22Rv1 (cell line): ENCODE measurements at regions not wholly inside any gene's neighbourhood (a gene's known extent, or its start where the extent isn't known, plus 50 kb on each side); places are given as distances from the start of the nearest gene placed in this dataset.

Source experiments
- H3K27ac ChIP-seq: fragments of 450-650 bp; 2 replicates; pipeline ENCODE4 v1.5.1; 2017
- ZFX ChIP-seq: fragments of 450-650 bp; IDR thresholded peaks from 2 replicates; pipeline ENCODE4 v1.6.1; 2017; ENCODE audit warnings: antibody characterized with exemption, borderline replicate concordance
- TF ChIP-seq, protein P1 (sequence below): fragments of 450-650 bp; IDR thresholded peaks from 2 replicates; pipeline ENCODE4 v1.5.1; 2017; ENCODE audit warnings: mild to moderate bottlenecking

DNA sequence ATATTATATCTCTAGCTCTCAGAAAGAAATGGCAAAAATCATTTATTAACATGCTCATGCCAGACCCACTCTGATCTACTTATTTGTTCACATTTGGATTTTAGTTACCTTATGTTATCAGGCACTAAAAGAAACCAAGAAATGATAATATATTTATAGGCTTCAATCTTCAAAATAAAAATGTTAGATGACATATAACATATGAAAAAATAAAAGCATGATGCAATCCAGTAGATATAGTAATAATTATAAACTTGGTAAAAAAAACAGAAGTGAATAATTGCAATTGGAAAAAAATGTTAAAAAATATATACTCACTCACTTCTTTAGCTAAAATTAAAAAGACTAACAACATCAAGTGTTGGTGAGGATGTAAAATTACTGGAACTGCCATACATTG is 248.3 kb upstream of the VRK2 start:
- no peak overlapping the region for H3K27ac ChIP-seq
- TF ChIP-seq, protein P1, sequence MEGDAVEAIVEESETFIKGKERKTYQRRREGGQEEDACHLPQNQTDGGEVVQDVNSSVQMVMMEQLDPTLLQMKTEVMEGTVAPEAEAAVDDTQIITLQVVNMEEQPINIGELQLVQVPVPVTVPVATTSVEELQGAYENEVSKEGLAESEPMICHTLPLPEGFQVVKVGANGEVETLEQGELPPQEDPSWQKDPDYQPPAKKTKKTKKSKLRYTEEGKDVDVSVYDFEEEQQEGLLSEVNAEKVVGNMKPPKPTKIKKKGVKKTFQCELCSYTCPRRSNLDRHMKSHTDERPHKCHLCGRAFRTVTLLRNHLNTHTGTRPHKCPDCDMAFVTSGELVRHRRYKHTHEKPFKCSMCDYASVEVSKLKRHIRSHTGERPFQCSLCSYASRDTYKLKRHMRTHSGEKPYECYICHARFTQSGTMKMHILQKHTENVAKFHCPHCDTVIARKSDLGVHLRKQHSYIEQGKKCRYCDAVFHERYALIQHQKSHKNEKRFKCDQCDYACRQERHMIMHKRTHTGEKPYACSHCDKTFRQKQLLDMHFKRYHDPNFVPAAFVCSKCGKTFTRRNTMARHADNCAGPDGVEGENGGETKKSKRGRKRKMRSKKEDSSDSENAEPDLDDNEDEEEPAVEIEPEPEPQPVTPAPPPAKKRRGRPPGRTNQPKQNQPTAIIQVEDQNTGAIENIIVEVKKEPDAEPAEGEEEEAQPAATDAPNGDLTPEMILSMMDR = no peak
- TF ChIP-seq ZFX = no peak

DNA sequence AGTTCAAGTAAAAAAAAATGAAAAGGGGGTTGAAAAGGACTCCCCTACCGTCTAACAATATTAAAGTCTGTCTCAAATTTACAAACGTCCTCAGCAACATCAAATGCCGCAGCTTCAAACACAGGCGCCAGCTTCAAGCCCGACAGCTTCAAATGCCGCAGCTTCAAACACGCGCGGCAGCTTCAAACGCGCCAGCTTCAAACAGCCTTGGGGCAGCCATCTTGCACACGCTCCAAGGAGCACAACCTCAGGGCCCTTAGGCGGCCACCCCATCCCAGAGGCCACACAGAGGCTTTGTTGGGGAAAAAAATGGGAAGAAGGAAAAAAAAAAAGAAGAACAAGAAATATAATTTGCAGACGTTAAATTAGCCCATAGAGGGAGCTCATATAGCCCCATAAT is 244.4 kb upstream of the VRK2 start:
- TF ChIP-seq, protein P1 = no peak
- TF ChIP-seq ZFX = no peak
- no peak overlapping the region for H3K27ac ChIP-seq

DNA sequence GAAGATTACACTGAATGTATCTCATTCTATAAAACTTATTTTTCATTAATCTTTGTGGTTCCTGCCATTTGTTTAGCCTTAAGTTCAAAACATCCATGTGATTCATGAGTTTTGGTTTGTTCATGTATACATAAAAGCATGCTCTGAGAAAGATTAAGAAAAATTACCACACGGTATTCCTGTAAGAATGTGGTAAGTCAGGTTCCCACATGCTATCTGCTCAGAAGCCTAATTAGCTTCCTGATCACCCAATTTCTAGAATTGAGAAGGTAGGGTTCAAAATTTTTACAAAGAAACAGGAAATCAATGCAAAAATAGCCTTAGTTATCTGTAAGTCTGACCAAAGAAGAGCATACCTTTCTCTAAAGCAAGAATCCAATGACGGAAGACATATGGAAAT is 241.6 kb upstream of the VRK2 start:
- no peak overlapping the region for H3K27ac ChIP-seq
- TF ChIP-seq, protein P1 = no peak
- TF ChIP-seq ZFX = no peak

DNA sequence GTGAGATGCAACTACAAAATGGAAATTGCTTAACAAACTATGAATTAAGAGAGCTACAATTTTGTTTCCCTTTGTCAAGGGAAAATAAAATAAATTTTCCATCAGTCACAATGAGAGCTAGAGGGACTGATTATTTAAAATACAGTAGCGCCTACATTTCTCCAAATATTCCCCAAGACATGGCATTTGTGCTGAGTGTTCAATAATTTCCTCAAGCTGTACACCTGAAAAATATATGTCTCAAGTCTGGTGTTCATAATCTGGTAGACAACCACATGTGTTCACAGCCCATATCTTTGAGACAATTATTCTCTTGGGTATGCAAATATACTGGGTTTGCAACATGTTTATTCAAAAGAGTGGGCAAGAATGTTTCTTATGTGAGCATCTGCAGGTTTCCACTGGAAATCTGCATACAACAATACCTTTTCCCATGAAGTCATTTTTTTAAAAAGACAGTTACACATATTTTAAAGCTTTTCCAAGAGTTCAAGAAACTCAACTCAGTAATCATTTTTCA is 240.1 kb upstream of the VRK2 start:
- TF ChIP-seq, protein P1 = no peak
- TF ChIP-seq ZFX = no peak
- no peak overlapping the region for H3K27ac ChIP-seq

DNA sequence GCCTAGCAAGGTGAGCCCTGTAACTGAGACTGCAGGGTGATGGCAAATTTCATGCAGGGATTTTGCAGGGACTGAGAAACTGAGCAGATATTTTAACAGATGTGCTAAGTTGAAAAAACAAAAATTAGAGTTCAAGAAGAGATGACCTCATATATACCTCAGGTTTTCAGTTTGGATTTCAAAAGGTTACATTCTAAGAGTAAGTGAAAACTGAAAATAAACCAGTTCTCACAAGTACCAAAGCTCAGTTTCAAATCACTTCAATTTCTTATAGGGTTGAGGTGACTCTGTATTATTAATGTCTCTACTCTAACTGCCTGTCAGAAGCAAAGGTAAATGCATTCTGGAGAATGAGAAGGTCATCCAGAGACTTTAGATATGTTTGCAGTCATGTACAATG is 237.4 kb upstream of the VRK2 start:
- no peak for TF ChIP-seq ZFX
- TF ChIP-seq, protein P1 = no peak
- H3K27ac ChIP-seq = peak overlapping the region; percentile 14; the same call in 1 of the 2 replicates

DNA sequence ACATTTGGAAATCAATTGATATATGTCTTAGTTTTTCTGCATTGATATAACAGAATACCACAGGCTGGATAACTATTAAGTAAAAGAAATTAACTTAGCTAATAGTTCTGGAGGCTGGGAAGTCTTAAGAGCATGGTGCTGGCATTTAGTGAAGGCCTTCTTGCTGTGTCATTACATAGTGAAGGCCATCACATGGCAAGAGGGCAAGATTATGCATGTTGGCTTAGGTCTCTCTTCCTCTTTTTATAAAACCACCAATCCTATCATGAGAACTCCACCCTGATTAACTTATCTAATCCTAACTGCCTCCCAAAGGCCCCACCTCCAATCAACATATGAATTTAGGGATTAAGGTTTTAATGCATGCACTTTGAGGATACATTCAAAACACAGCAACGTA is 225.5 kb upstream of the VRK2 start:
- TF ChIP-seq ZFX = no peak
- TF ChIP-seq, protein P1 = no peak
- H3K27ac ChIP-seq = no peak overlapping the region

DNA sequence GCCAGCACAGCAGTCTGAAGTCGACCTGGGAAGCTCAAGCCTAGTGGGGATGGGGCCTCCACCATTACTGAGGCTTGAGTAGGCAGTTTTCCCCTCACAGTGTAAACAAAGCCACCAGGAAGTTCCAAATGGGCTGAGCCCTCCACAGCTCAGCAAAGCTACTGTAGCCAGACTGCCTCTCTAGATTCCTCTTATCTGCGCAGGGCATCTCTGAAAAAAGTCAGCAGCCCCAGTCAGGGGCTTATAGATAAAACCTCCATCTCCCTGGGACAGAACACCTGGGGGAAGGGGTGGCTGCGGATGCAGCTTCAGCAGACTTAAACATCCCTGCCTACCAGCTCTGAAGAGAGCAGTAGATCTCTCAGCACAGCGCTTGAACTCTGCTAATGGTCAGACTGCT is 218.4 kb upstream of the VRK2 start:
- no peak overlapping the region for H3K27ac ChIP-seq
- no peak for TF ChIP-seq ZFX
- TF ChIP-seq, protein P1 = no peak
